Kidney epithelial cell (primary cell): ENCODE measurements at regions not wholly inside any gene's neighbourhood (a gene's known extent, or its start where the extent isn't known, plus 50 kb on each side); places are given as distances from the start of the nearest gene placed in this dataset.
"Not testable (repeated sequence)": the region's sequence is repeated elsewhere in the genome, so short reads cannot be mapped to it uniquely, and the experiment has no call there.

ENCODE experiments used
- DNase-seq: peaks from one replicate; pipeline ENCODE4 v3.0.0-alpha.2; 2010; ENCODE audit warnings: low read depth
- H3K27me3 ChIP-seq: 2 replicates; pipeline ENCODE4 v1.6.0; 2011; ENCODE audit warnings: low read length; ENCODE audit not compliant: control insufficient read depth, insufficient read depth
- H3K36me3 ChIP-seq: 2 replicates; pipeline ENCODE4 v1.5.1; 2011; ENCODE audit warnings: low read length; ENCODE audit not compliant: control insufficient read depth, insufficient read depth
- H3K4me3 ChIP-seq: 2 replicates; pipeline ENCODE4 v1.5.1; 2011; ENCODE audit warnings: low read depth, mild to moderate bottlenecking, control low read depth, low read length
- TF ChIP-seq, protein P1 (sequence below): IDR thresholded peaks from 2 replicates; pipeline ENCODE4 v1.5.1; 2011; ENCODE audit warnings: mild to moderate bottlenecking, moderate library complexity, low read length, control low read depth, inconsistent platforms; ENCODE audit not compliant: insufficient read depth, poor library complexity, severe bottlenecking

DNA sequence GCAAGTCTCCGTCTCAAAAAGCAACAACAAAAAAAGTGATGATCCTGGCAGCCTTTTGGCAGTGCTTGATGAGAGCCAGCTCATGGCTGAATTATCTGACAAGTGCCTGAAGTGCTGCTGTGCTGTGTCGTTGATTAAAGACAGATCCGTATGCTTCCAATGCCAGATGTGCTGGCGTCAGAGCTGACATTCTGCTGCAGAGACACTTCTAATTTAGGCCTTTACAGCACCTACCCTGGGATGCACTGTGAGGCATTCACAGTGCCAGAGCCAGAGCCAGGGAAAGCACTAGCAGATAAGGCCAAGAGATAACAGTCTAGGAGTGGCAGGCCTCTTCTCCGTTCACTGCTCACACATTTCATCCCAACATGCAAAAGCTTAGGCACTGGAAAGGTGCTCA is 995.5 kb downstream of the RAB28 start:
- Histone ChIP-seq H3K27me3 (no peaks in the 10 kb centered on the region), H3K4me3 (no peak overlapping the region), H3K36me3 (no peaks in the 10 kb centered on the region)
- no peak for DNase-seq
- TF ChIP-seq, protein P1, sequence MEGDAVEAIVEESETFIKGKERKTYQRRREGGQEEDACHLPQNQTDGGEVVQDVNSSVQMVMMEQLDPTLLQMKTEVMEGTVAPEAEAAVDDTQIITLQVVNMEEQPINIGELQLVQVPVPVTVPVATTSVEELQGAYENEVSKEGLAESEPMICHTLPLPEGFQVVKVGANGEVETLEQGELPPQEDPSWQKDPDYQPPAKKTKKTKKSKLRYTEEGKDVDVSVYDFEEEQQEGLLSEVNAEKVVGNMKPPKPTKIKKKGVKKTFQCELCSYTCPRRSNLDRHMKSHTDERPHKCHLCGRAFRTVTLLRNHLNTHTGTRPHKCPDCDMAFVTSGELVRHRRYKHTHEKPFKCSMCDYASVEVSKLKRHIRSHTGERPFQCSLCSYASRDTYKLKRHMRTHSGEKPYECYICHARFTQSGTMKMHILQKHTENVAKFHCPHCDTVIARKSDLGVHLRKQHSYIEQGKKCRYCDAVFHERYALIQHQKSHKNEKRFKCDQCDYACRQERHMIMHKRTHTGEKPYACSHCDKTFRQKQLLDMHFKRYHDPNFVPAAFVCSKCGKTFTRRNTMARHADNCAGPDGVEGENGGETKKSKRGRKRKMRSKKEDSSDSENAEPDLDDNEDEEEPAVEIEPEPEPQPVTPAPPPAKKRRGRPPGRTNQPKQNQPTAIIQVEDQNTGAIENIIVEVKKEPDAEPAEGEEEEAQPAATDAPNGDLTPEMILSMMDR = no peak

DNA sequence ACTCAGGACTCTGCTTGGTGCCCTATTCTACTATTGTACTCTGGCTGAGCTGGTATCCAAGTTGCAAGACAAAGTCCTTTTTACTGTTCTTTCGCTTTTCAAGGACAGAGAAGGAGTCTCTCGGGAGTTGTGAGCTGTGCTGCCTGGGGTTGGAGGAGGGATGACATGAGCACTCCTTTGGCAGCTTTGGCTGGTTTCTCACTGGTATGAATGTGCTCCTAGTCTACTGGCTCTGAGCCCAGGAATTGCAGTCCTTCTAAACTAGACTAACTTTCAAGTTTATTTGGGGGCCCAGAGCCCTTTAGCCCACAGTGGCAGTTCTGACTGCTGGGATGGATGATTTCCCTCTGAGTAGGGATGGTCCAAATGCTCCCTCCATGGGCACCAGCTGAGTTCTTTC is 997.1 kb downstream of the RAB28 start:
- DNase-seq = no peak
- no peaks in the 10 kb centered on the region for H3K36me3 ChIP-seq
- no peaks in the 10 kb centered on the region for H3K27me3 ChIP-seq
- TF ChIP-seq, protein P1 = no peak
- H3K4me3 ChIP-seq = no peak overlapping the region

DNA sequence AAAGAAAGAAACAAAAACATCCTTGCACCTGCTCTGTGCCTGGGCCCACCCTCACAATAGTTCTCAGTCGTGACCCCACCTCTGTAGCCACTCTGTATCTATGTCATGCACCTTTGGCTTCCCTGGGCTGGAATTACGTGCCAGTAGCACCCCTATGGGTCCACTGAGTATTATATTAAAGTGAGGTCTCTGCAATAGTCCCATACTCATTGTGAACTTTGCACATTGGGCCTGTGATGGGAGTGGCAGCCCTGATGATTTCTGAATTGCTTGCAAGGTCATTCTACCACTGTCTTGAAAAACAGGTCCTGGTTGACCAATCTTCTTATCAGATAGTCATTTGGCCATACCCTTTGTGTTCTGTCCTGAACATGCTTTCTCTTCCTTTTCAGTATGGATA is 1012.1 kb downstream of the RAB28 start:
- Histone ChIP-seq H3K27me3 (no peaks in the 10 kb centered on the region), H3K4me3 (no peak overlapping the region), H3K36me3 (no peaks in the 10 kb centered on the region)
- DNase-seq = no peak
- TF ChIP-seq, protein P1 = no peak

DNA sequence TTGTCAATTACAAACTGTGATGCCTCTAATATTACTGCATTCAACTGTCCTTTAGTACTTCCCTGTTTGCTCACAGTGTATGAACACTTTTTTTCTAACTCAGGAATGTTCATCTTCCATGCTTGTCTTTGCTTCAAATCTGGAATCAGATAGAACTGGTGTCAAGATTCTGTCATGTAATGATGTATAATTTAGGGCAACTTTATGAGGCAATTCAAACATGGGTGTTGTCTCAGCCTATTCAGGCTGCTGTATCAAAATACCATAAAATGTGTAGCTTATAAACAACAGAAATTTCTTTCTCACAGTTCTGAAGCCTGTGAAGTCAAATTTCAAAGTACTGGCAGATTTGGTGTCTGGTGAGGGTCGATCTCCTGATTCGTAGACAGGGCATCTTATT is 1012.9 kb downstream of the RAB28 start:
- Histone ChIP-seq H3K27me3 (no peaks in the 10 kb centered on the region), H3K36me3 (no peaks in the 10 kb centered on the region), H3K4me3 (no peak overlapping the region)
- DNase-seq = no peak
- TF ChIP-seq, protein P1 = no peak

DNA sequence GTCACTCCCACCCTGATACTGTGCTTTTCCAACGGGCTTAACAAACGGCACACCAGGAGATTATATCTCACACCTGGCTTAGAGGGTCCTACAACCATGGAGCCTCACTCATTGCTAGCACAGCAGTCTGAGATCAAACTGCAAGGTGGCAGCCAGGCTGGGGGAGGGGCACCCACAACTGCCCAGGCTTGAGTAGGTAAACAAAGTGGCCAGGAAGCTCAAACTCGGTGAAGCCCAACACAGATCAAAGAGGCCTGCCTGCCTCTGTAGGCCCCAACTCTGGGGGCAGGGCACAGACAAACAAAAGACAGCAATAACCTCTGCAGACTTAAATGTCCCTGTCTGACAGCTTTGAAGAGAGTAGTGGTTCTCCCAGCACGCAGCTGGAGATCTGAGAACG is 1022.6 kb downstream of the RAB28 start:
- not testable (repeated sequence) for DNase-seq, H3K36me3 ChIP-seq, H3K27me3 ChIP-seq, H3K4me3 ChIP-seq

DNA sequence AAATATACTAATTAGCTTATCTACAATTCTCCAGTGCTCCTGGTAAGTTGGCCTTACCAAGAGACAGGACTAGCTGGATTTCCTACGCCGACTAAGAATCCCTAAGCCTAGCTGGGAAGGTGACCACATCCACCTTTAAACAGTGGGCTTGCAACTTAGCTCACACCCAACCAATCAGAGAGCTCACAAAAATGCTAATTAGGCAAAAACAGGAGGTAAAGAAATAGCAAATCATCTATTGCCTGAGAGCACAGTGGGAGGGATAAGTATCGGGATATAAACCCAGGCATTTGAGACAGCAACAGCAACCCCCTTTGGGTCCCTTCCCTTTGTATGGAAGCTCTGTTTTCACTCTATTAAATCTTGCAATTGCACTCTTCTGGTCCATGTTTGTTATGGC is 1025.0 kb downstream of the RAB28 start:
- H3K4me3 ChIP-seq = no peak overlapping the region
- no peak for DNase-seq
- TF ChIP-seq, protein P1 = no peak
- no peaks in the 10 kb centered on the region for H3K36me3 ChIP-seq
- no peaks in the 10 kb centered on the region for H3K27me3 ChIP-seq

DNA sequence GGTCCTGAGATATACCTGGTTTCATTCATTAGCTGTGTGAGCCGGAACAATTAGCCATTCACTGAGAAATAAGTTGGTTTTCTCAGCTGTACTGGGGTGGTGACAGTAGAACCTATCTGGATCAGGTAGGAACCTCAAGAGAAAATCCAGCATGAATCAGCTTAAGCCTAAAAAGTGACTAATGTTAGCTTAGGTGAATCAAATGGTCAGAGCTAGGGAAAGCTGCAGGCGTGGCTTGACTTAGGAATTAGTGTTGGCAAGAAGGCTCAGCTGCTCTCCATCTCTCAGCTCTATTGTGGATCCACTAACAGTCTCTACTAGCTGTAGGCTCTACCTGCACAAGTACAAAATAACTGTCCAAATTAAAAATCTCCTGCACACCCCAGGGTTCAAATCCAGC is 1025.5 kb downstream of the RAB28 start:
- DNase-seq = no peak
- H3K36me3 ChIP-seq = no peaks in the 10 kb centered on the region
- TF ChIP-seq, protein P1 = no peak
- H3K27me3 ChIP-seq = no peaks in the 10 kb centered on the region
- H3K4me3 ChIP-seq = no peak overlapping the region
